NCI-H748 (cell line): ENCODE measurements at regions not wholly inside any gene's neighbourhood (a gene's known extent, or its start where the extent isn't known, plus 50 kb on each side); places are given as distances from the start of the nearest gene placed in this dataset.
"Not testable (repeated sequence)": the region's sequence is repeated elsewhere in the genome, so short reads cannot be mapped to it uniquely, and the experiment has no call there.

Experiments used
- DNase-seq: peaks from one replicate; lab custom pipeline; 2025; ENCODE audit not compliant: unreplicated experiment; lab: John Stamatoyannopoulos, UW

GRCh38 chr3:166554023-166554422, 716.8 kb upstream of the BCHE start:
- DNase-seq = no peak

GRCh38 chr3:166533740-166534139, 696.5 kb upstream of the BCHE start:
- no peak for DNase-seq

GRCh38 chr3:166531730-166532129, 694.5 kb upstream of the BCHE start:
- no peak for DNase-seq

GRCh38 chr3:166527325-166527724, 690.1 kb upstream of the BCHE start:
- no peak for DNase-seq

GRCh38 chr3:166526881-166527280, 689.7 kb upstream of the BCHE start:
- peak; percentile 0 for DNase-seq

GRCh38 chr3:166522017-166522416, 684.8 kb upstream of the BCHE start:
- DNase-seq = no peak

- DNase-seq = no peak
These were observed 682.2 kb upstream of the BCHE start for GRCh38 chr3:166519443-166519842.

GRCh38 chr3:166518040-166518439, 680.8 kb upstream of the BCHE start:
- no peak for DNase-seq

- peak; percentile 30 for DNase-seq
These were observed 673.2 kb upstream of the BCHE start for GRCh38 chr3:166510382-166510781.

GRCh38 chr3:166500420-166500819, 663.2 kb upstream of the BCHE start:
- not testable (repeated sequence) for DNase-seq

- DNase-seq = no peak
These were observed 662.4 kb upstream of the BCHE start for GRCh38 chr3:166499636-166500035.

GRCh38 chr3:166498446-166498845, 661.2 kb upstream of the BCHE start:
- no peak for DNase-seq

- no peak for DNase-seq
These were observed 652.6 kb upstream of the BCHE start for GRCh38 chr3:166489826-166490225.

- no peak for DNase-seq
These were observed 651.9 kb upstream of the BCHE start for GRCh38 chr3:166488977-166489672.

- DNase-seq = no peak
These were observed 647.2 kb upstream of the BCHE start for GRCh38 chr3:166484470-166484869.

- DNase-seq = no peak
These were observed 644.1 kb upstream of the BCHE start for GRCh38 chr3:166481340-166481739.

- DNase-seq = no peak
These were observed 641.1 kb upstream of the BCHE start for GRCh38 chr3:166478356-166478755.

- no peak for DNase-seq
These were observed 636.3 kb upstream of the BCHE start for GRCh38 chr3:166473501-166473900.

GRCh38 chr3:166472015-166472414, 634.8 kb upstream of the BCHE start:
- DNase-seq = no peak

- DNase-seq = no peak
These were observed 634.0 kb upstream of the BCHE start for GRCh38 chr3:166471074-166471767.

GRCh38 chr3:166462891-166463470, 625.8 kb upstream of the BCHE start:
- no peak for DNase-seq

GRCh38 chr3:166461626-166462025, 624.4 kb upstream of the BCHE start:
- DNase-seq = no peak
